Sciatic nerve (tissue), 2 donors: ENCODE measurements at regions not wholly inside any gene's neighbourhood (a gene's known extent, or its start where the extent isn't known, plus 50 kb on each side); places are given as distances from the start of the nearest gene placed in this dataset.
A peak's percentile ranks its signal among the peaks of the same experiment; 100 is the strongest.

Experiments
- ATAC-seq: fragments of 200-7000 bp; cut with Tn5 transposase; one replicate; pipeline ENCODE4 v1.9.1; 2020; ENCODE audit warnings: mild to moderate bottlenecking, moderate library complexity
- DNase-seq: peaks from one replicate; pipeline ENCODE4 v3.0.0-alpha.2; 2020; ENCODE audit warnings: low spot score
- intact Hi-C: fragments of 100-400 bp; cut with DNase I; formaldehyde crosslinking; loops from one replicate; pipeline ENCODE4 v1.14.2; 2022
- donor health status: DM: no; HTN: no; CAD: no.
- donor health status: DM: no; HTN: no; CAD: no.

- ATAC-seq (no peak), DNase-seq (peak; percentile 15)
- intact Hi-C loops, result no loop called here
These were observed 147.9 kb downstream of the MACROH2A1 start for GRCh38 chr5:135251093-135251492.

- DNase-seq (no peak), ATAC-seq (no peak)
- intact Hi-C loops, result no loop called here
These were observed 148.4 kb downstream of the MACROH2A1 start for GRCh38 chr5:135250671-135251070.

GRCh38 chr5:135249658-135250057 lies 149.4 kb downstream of the MACROH2A1 start:
- no peak for DNase-seq

GRCh38 chr5:135248801-135249231 lies 150.2 kb downstream of the MACROH2A1 start:
- intact Hi-C loops, result no loop called here
- DNase-seq (peak; percentile 48), ATAC-seq (no peak)

More at GRCh38 chr5:135249658-135250057, 149.4 kb downstream of the MACROH2A1 start:
- intact Hi-C loops, result no loop called here
- no peak for ATAC-seq

GRCh38 chr5:135246923-135247795 lies 151.9 kb downstream of the MACROH2A1 start:
- peak; percentile 48 for DNase-seq
- no peak for ATAC-seq
- intact Hi-C loops, result no loop called here

GRCh38 chr5:135246605-135246922 lies 152.5 kb downstream of the MACROH2A1 start:
- no peak for ATAC-seq
- intact Hi-C loops, result no loop called here
- peak; percentile 35 for DNase-seq

- intact Hi-C loops, result no loop called here
- ATAC-seq (no peak), DNase-seq (peak; percentile 39)
These were observed 153.2 kb downstream of the MACROH2A1 start for GRCh38 chr5:135245521-135246499.

GRCh38 chr5:135244620-135245021 lies 154.4 kb downstream of the MACROH2A1 start:
- no peak for ATAC-seq
- peak; percentile 15 for DNase-seq
- intact Hi-C loops, result no loop called here

- peak; percentile 69 for DNase-seq
- peak; percentile 85 for ATAC-seq
- intact Hi-C loops, result no loop called here
These were observed 155.3 kb downstream of the MACROH2A1 start for GRCh38 chr5:135243556-135244285.

GRCh38 chr5:135242866-135243555 lies 156.0 kb downstream of the MACROH2A1 start:
- ATAC-seq (peak; percentile 71), DNase-seq (peak; percentile 64)
- intact Hi-C loops, result no loop called here

- peak; percentile 3 for DNase-seq
These were observed 156.8 kb downstream of the MACROH2A1 start for GRCh38 chr5:135242021-135242865.

GRCh38 chr5:135241536-135241935 lies 157.5 kb downstream of the MACROH2A1 start:
- intact Hi-C loops, result no loop called here
- ATAC-seq (no peak), DNase-seq (no peak)

More at GRCh38 chr5:135242021-135242865, 156.8 kb downstream of the MACROH2A1 start:
- no peak for ATAC-seq
- intact Hi-C loops, result no loop called here

GRCh38 chr5:135240781-135241360 lies 158.2 kb downstream of the MACROH2A1 start:
- ATAC-seq (no peak), DNase-seq (peak; percentile 28)
- intact Hi-C loops, result no loop called here

GRCh38 chr5:135240283-135240633 lies 158.8 kb downstream of the MACROH2A1 start:
- intact Hi-C loops, result no loop called here
- DNase-seq (peak; percentile 12), ATAC-seq (no peak)

GRCh38 chr5:135239453-135240282 lies 159.4 kb downstream of the MACROH2A1 start:
- peak; percentile 45 for DNase-seq

GRCh38 chr5:135238622-135239452 lies 160.2 kb downstream of the MACROH2A1 start:
- peak; percentile 48 for DNase-seq
- intact Hi-C loops, result no loop called here
- ATAC-seq, result no peak

More at GRCh38 chr5:135239453-135240282, 159.4 kb downstream of the MACROH2A1 start:
- ATAC-seq, result peak; percentile 29
- intact Hi-C loops, result no loop called here
